HG03064 (cell line): ENCODE measurements at regions not wholly inside any gene's neighbourhood (a gene's known extent, or its start where the extent isn't known, plus 50 kb on each side); places are given as distances from the start of the nearest gene placed in this dataset.
"Not testable (repeated sequence)": the region's sequence is repeated elsewhere in the genome, so short reads cannot be mapped to it uniquely, and the experiment has no call there.

ENCODE experiments used
- ATAC-seq: cut with Tn5 transposase; IDR thresholded peaks from one replicate; pipeline ENCODE4 v1.9.1; 2021; ENCODE audit warnings: low read depth; ENCODE audit not compliant: unreplicated experiment

DNA sequence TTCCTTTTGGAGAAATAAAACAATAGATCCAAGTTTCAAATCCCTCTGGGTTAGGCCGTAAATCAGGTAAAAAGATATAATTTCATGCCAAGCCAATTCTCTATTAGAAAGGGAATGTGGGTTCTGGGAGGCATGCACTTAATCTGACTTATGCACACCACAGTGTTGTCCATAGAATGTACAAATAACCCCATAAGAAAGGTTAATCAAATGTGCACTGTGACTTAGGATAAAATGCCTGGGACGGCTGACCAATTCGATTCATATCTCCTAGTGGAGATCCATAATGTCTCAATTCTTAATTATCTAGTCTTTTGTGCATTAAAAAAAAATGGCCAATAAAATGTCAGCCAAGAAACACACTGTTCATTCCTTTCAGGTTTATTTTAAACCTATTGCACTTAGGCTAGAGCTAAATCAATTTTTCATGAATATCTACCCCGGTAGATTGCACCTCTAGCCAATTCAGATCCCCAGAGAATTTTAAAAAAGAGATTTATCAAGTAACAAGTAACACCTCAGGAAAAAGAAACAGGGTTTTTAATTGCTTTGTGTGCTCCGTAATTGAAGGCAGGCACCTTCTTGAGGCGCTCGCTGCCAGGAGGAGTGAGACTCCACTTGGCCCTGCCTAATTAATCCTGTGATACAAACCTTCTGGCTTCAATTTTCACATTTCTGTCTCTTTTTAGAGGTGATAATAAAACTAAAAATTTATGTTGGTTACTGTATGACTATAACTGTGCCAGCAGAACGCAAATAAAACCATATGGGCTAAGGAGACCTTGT, 265.1 kb downstream of the ETV1 start:
- ATAC-seq = no peak

GRCh38 chr7:13724977-13725566, 264.4 kb downstream of the ETV1 start:
- no peak for ATAC-seq

DNA sequence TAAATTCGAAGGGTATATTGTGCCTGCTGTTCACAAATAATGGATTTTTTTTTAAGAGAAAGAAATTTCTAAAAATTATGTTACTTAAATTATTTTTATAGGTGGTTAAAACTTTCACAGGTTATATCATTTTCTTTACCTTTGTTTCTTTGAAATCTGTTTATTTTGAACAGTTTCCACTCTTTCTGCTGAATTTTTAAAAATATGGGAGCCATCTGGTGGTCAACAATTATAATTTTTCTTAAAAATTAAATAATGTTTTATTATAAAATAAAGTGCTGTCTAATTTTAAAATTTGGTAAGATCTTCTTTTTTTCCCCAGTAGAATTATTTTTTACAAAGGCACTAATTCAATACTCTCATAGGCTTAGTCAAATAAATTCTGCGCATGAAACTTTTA, 263.9 kb downstream of the ETV1 start:
- ATAC-seq = no peak

DNA sequence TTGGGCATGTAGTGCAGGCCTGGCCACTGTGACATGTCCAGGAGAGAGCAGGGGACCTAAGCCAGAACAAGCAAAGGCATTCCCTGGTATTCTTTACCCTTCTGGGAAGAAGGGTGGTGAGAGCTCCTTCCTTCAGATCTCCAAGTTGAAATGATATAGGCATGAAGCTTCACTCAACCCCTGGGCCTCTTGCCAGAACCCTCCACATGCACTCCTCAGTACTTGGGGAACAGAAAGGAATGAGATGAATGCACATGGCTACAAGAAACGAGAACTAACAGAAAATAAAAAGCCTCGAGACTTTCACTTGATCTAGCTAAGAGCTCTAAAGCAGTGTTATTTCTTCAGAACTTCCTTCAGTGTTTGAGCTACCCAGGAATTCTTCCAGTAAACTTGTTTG, 262.2 kb downstream of the ETV1 start:
- no peak for ATAC-seq

DNA sequence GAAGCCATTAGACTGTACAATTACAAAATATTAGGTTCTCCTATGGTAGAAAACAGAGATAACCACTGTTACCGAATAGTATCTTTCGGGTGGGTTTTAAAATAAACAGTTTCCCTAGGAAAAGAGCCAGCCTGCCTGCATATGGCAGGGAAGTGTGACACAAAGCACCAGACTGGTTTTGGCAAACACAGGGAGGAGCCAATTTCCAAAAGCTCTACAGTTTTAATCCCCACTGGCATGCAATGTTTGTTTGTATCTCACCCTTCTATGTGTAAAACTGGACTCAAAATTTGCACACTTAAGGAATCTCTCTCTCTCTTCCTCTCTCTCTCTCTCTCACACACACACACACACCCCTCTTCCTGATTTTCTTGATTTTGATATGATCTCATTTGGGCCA, 261.7 kb downstream of the ETV1 start:
- ATAC-seq = no peak

- ATAC-seq = not testable (repeated sequence)
Observed at GRCh38 chr7:13728430-13728829, 261.0 kb downstream of the ETV1 start.

DNA sequence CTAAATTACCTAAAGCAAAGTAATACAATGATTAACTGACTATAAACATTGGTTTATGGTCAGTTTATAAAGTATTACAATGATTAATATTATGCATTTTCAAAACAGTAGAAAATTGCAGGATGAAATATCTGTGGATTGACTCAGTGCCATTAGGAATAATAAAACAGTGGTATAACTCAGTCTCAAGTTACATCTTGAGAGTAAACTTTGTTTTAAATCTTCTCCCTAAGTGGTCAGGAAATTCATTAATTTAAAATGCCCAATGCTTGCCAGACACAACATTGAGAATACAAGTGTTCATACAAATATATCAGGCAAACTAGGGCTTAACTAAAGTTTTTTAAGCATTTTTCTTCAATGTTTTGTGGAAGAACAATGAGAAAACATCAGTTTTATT, 257.8 kb downstream of the ETV1 start:
- ATAC-seq = no peak

DNA sequence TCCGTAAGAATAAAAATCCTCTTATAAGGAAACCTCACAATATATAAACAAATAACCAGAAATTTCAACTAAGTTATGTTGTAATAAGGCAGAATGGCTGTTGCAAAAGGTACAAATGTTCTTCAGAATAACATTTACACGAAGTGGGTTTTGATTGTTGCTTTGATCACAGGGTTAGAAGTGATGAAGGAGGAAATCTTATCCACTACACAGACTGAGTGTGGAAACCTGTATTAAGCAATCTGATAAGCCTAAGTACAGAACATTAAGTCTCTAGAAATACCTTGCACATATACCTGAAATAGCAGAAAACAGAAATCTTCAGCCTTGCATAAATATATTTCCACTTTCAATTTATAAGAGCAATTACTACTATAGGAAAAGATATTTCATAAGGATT, 251.9 kb downstream of the ETV1 start:
- ATAC-seq = no peak

DNA sequence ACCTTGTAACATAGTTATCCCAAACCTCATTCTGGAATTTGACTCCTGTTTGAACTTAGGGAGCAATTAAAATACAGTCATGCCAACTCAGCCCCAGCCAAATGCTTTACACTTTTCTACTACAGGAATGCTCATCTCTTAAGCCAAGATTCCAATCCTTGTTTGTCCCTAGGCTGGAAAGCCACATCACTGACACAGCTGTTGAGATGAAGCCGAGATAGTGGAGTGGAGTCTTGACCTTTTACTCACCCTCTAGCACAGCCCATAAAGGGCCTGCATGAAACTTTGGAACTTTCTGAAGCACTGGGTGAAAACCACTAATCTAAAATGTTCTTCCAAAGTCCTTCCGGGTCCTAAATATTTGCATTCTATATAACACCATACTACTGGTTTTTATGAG, 247.3 kb downstream of the ETV1 start:
- ATAC-seq = no peak

DNA sequence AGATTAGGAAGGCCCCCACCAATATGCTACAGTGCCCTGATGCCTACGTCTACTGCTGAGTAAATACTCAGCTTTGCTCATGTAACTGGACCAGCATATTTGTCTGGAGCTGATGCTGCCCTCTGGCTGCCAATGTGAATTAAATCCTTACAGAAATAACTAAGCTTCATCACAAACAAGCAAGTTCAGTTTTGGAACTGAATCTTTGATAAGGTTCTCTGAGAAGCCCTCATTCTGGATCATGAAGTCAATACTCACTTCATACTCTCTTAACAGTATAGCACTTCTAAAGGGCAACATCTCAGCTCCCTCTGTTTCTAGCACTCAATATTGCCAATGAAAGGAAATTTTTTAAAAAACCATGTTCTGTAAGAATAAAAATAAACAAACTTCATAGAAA, 246.7 kb downstream of the ETV1 start:
- no peak for ATAC-seq

- ATAC-seq = no peak
Observed at GRCh38 chr7:13743226-13743625, 246.2 kb downstream of the ETV1 start.

DNA sequence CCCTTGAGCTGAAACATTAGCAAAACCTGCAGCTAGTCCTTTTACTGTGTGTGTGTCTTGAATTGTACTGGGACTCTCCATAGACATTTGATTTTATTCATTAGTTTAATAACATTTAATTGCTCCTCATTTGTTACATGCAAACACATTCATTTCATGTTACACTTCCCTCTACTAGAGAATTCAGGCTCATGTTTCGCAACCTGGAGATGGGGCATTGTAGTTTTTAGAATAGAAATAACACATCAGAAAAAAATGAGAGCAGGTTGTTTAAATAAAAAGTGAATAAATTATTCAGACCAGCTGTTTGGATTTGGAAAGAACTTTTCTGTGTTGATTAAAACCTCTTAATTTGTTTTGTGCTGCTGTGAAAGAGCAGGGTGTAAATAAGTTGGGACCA, 243.9 kb downstream of the ETV1 start:
- ATAC-seq = no peak

- ATAC-seq = no peak
Observed at GRCh38 chr7:13748998-13749397, 240.5 kb downstream of the ETV1 start.

DNA sequence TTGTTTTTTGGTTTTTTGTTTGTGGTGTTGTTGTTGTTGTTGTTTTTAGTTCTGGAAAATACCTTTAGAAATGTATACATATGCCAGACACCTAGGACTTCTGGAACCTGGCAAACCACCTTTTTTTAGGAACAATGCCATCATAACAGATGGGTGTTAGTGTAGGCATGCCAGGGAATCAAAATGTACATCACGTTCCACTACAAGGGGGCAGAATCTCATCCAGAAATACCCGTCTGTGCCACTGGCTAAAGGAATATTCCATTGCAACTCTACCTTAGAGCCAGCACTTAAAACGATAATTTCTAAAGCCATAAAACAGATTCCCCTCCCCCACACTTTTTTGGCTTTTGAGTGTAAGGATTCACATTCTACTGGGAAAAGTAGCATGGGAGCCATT, 239.8 kb downstream of the ETV1 start:
- ATAC-seq = no peak

- no peak for ATAC-seq
Observed at GRCh38 chr7:13751766-13752165, 237.7 kb downstream of the ETV1 start.

DNA sequence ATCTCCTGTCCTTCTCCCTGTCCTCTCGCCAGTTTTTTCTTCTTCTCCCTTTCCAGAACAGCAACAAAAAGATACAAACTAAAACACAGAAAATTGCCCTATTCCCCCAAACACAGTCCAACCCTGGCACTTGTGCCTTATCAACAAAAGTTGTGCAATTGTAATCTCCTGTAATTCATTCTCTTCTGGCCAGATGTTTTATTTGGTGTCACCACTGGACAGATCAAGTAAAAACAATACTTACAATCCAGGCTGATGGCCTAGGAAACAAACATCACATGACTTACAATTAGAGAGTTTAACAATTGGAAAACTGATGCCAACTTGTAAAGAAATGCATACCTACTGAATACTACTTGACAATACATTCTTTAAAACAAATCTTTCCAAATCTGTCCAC, 231.6 kb downstream of the ETV1 start:
- no peak for ATAC-seq

DNA sequence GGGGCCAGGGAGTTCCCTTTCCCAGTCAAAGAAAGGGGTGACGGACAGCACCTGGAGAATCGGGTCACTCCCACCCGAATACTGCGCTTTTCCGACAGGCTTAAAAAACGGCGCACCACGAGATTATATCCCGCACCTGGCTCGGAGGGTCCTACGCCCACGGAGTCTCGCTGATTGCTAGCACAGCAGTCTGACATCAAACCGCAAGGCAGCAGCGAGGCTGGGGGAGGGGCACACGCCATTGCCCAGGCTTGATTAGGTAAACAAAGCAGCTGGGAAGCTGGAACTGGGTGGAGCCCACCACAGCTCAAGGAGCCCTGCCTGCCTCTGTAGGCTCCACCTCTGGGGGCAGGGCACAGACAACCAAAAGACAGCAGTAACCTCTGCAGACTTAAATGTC, 223.6 kb downstream of the ETV1 start:
- ATAC-seq = not testable (repeated sequence)

DNA sequence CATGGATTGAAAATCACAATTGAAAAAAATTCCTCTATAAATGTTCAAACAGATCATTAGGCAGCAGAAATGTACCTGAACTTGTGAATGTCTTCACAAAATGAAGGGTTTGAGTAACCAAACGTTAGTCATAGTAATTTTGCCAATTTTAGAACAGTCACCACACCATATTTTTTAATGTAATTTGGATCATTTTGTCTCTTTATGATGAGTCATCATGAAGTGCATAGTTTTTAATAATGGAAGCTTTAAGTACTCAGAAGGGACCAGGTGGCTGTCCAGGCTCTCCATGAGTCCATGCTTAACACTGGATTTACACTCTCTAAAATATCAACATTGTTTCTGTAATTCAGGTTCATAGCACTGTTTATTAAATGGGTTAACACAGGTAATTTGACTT, 219.2 kb downstream of the ETV1 start:
- ATAC-seq = no peak

DNA sequence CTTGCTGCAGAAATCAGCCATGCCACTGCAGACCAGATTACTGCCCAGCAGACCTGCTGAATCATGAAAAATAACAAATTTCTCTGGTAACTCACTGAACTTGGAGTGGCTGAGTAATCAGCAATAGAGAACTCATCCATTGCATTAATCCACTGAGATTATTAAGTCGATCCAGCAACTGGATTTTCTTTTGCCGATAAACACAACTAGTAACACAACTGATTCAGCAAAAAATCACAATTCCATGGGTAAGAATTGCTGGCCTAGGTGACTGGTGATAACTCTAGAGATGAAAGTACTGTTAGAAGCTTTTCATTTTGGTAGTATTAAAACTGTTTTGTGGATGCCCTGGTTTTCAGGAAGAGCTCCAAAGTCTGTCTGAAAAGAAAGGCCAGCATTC, 214.5 kb downstream of the ETV1 start:
- ATAC-seq = no peak

DNA sequence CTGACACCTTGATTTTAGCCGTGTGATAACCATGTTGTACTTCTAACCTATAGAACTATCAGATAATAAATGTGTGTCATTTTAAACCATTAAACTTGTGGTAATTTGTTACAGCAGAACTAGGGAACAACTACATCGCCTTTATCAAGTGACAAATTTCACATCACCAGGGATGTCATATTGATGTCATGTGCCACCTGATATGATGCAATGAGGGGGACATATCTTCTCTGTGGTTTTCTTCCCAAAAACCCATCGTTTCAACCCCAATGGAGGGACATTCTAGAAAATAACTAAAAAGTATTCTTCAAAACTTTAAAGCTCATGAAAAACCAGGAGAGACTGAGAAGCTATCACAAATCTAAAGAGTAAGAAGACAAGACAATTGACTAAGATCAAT, 212.2 kb downstream of the ETV1 start:
- no peak for ATAC-seq

DNA sequence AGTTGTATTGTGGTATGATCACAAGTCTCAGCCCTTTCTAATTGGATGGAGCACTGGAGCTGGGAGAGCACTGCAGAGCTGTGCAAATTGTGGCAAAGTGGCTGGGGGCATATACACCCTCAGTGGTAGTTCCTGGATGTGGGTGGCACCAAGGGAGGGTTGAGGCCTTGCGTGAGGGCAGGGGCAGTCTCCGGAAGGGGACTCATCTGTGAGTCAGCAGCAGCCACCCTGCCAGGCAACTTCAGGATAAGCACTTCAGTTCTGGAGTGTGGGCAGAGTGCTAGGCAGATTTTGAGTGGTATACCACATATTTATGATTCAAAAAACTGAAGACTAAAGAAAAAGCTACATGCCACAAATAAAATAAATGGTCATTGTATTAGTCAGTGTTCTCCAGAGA, 210.5 kb downstream of the ETV1 start:
- no peak for ATAC-seq

DNA sequence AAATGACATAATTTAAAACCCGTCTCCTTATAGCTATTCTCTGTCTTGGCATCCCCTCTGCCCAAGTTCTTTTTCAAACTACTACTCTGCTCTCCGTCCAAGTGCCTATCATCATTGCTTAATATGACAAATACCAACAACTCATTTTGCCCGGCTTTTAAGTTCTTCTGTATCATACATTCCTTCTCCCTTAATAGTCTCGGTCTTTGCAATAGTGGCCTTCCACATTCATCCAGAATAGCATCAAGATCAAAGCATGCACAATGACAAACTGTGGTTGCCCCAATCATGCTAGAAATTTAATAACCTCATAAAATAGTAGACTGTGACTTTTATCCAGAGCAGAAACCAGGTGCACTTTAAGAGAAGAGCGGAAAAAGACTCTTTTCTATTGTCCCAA, 198.9 kb downstream of the ETV1 start:
- ATAC-seq = no peak

GRCh38 chr7:13792208-13792607, 197.3 kb downstream of the ETV1 start:
- no peak for ATAC-seq
